ENCODE measurements at regions not wholly inside any gene's neighbourhood (a gene's known extent, or its start where the extent isn't known, plus 50 kb on each side); places are given as distances from the start of the nearest gene placed in this dataset.

DNA sequence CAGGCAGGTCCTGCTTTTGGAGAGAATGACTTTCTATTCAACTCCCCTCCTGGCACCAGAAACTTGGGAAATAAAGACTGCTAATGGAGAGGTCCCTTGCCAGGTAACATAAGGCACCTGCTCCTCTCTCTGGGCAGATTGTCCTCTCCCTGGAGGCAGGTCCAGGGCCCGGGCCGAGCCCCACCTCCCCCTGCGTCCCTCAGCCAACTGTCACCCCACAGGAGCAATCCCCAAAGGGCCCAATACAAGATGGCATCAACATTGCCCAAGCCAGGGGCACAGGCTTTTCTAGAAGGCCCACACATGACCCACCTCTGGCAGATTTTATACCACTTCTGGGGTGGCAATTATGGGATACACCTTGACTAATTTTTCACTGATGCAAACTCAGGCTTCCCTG lies 145.2 kb downstream of the HERPUD2 start:
- Histone ChIP-seq H3K27me3 (ENCODE audit: insufficient read depth, low read depth, low read length) (no peaks in the 10 kb centered on the region), H4K20me1 (ENCODE audit: insufficient read depth) (no peaks in the 10 kb centered on the region), H3K9me3 (ENCODE audit: low read length) (no peaks in the 10 kb centered on the region), H3K36me3 (ENCODE audit: insufficient read depth, low read length) (no peaks in the 10 kb centered on the region), H3K4me2 (ENCODE audit: low read length) (no peak overlapping the region), H3F3A (ENCODE audit: insufficient read depth, low read length, poor library complexity, severe bottlenecking) (no peaks in the 10 kb centered on the region), H3K4me3 (ENCODE audit: low read length) (no peak overlapping the region), H3K79me2 (replicated peaks; ENCODE audit: insufficient read depth, low read length) (no peaks in the 10 kb centered on the region), H3K27ac (ENCODE audit: low read length) (no peak overlapping the region), H2AFZ (ENCODE audit: low read depth, low read length) (no peak overlapping the region), H3K9ac (ENCODE audit: low read length) (no peak overlapping the region), H3K9me2 (ENCODE audit: insufficient read depth, low read length) (no peaks in the 10 kb centered on the region)
- TF ChIP-seq POLR2AphosphoS5 (IDR thresholded peaks at IDR 0.05), result no peak
- TF ChIP-seq TAF1 (IDR thresholded peaks at IDR 0.05; ENCODE audit: low read depth), result no peak
- TF ChIP-seq EZH2 (IDR thresholded peaks at IDR 0.05; ENCODE audit: borderline replicate concordance, insufficient read depth, low read length, poor library complexity, severe bottlenecking), result no peak
- no peak for TF ChIP-seq MXI1 (conservative IDR thresholded peaks at IDR 0.05; ENCODE audit: poor library complexity, severe bottlenecking)
- TF ChIP-seq EP300 (conservative IDR thresholded peaks at IDR 0.05; ENCODE audit: poor library complexity, severe bottlenecking), result no peak
- TF ChIP-seq CTCF (IDR thresholded peaks at IDR 0.05; ENCODE audit: poor library complexity, severe bottlenecking), result no peak
- TF ChIP-seq, protein P1, sequence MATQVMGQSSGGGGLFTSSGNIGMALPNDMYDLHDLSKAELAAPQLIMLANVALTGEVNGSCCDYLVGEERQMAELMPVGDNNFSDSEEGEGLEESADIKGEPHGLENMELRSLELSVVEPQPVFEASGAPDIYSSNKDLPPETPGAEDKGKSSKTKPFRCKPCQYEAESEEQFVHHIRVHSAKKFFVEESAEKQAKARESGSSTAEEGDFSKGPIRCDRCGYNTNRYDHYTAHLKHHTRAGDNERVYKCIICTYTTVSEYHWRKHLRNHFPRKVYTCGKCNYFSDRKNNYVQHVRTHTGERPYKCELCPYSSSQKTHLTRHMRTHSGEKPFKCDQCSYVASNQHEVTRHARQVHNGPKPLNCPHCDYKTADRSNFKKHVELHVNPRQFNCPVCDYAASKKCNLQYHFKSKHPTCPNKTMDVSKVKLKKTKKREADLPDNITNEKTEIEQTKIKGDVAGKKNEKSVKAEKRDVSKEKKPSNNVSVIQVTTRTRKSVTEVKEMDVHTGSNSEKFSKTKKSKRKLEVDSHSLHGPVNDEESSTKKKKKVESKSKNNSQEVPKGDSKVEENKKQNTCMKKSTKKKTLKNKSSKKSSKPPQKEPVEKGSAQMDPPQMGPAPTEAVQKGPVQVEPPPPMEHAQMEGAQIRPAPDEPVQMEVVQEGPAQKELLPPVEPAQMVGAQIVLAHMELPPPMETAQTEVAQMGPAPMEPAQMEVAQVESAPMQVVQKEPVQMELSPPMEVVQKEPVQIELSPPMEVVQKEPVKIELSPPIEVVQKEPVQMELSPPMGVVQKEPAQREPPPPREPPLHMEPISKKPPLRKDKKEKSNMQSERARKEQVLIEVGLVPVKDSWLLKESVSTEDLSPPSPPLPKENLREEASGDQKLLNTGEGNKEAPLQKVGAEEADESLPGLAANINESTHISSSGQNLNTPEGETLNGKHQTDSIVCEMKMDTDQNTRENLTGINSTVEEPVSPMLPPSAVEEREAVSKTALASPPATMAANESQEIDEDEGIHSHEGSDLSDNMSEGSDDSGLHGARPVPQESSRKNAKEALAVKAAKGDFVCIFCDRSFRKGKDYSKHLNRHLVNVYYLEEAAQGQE (IDR thresholded peaks at IDR 0.05; ENCODE audit: borderline replicate concordance), result no peak

- H3K4me3 ChIP-seq (ENCODE audit: low read length), result no peak overlapping the region
- no peaks in the 10 kb centered on the region for H3K27me3 ChIP-seq (ENCODE audit: insufficient read depth, low read depth, low read length)
- H3K79me2 ChIP-seq (replicated peaks; ENCODE audit: insufficient read depth, low read length), result no peaks in the 10 kb centered on the region
- H3K27ac ChIP-seq (ENCODE audit: low read length), result no peak overlapping the region
- no peak overlapping the region for H3K4me2 ChIP-seq (ENCODE audit: low read length)
- H2AFZ ChIP-seq (ENCODE audit: low read depth, low read length), result no peak overlapping the region
- no peaks in the 10 kb centered on the region for H3K9me2 ChIP-seq (ENCODE audit: insufficient read depth, low read length)
- TF ChIP-seq POLR2AphosphoS5 (IDR thresholded peaks at IDR 0.05), result no peak
- TF ChIP-seq EZH2 (IDR thresholded peaks at IDR 0.05; ENCODE audit: borderline replicate concordance, insufficient read depth, low read length, poor library complexity, severe bottlenecking), result no peak
- no peak for TF ChIP-seq MXI1 (conservative IDR thresholded peaks at IDR 0.05; ENCODE audit: poor library complexity, severe bottlenecking)
- TF ChIP-seq RAD21 (conservative IDR thresholded peaks at IDR 0.05), result no peak
- TF ChIP-seq SMC3 (conservative IDR thresholded peaks at IDR 0.05; ENCODE audit: poor library complexity), result no peak
- TF ChIP-seq TAF1 (IDR thresholded peaks at IDR 0.05; ENCODE audit: low read depth), result no peak
- no peak for TF ChIP-seq EP300 (conservative IDR thresholded peaks at IDR 0.05; ENCODE audit: poor library complexity, severe bottlenecking)
- TF ChIP-seq, protein P1 (IDR thresholded peaks at IDR 0.05; ENCODE audit: borderline replicate concordance), result no peak
- TF ChIP-seq CTCF (IDR thresholded peaks at IDR 0.05; ENCODE audit: poor library complexity, severe bottlenecking), result no peak
- H3K9ac ChIP-seq (ENCODE audit: low read length), result no peak overlapping the region
- H3K36me3 ChIP-seq (ENCODE audit: insufficient read depth, low read length), result no peaks in the 10 kb centered on the region
- H4K20me1 ChIP-seq (ENCODE audit: insufficient read depth), result no peaks in the 10 kb centered on the region
- no peaks in the 10 kb centered on the region for H3K9me3 ChIP-seq (ENCODE audit: low read length)
- H3F3A ChIP-seq (ENCODE audit: insufficient read depth, low read length, poor library complexity, severe bottlenecking), result no peaks in the 10 kb centered on the region
Measured at GRCh38 chr7:35548291-35548690, 146.6 kb downstream of the HERPUD2 start.
